ENCODE measurements at regions not wholly inside any gene's neighbourhood (a gene's known extent, or its start where the extent isn't known, plus 50 kb on each side); places are given as distances from the start of the nearest gene placed in this dataset.

DNA sequence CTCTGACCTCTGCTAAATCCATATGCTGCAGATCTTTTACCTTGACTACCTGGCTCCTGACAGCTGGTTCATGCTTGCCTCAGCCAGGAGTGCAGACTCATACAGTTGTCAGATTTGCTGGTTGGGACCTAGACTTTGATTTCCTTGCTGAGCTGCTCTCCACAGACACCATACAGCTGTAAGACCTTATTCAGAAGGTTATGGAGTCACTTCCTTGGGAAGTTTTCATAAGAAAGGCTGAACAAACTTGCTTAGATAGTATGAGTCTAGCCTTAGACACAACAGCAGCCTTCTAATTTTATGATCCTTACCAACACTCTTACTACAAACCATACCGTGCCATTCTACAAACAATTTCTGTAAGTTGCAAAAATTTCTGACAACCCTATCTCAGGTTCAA is 102.9 kb downstream of the EDN1 start:
- TF ChIP-seq, protein P1, sequence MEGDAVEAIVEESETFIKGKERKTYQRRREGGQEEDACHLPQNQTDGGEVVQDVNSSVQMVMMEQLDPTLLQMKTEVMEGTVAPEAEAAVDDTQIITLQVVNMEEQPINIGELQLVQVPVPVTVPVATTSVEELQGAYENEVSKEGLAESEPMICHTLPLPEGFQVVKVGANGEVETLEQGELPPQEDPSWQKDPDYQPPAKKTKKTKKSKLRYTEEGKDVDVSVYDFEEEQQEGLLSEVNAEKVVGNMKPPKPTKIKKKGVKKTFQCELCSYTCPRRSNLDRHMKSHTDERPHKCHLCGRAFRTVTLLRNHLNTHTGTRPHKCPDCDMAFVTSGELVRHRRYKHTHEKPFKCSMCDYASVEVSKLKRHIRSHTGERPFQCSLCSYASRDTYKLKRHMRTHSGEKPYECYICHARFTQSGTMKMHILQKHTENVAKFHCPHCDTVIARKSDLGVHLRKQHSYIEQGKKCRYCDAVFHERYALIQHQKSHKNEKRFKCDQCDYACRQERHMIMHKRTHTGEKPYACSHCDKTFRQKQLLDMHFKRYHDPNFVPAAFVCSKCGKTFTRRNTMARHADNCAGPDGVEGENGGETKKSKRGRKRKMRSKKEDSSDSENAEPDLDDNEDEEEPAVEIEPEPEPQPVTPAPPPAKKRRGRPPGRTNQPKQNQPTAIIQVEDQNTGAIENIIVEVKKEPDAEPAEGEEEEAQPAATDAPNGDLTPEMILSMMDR (IDR thresholded peaks at IDR 0.05) = no peak
- no peak for TF ChIP-seq POLR2A (IDR thresholded peaks at IDR 0.05)

Measured in testis (tissue), 2 donors.